Stimulated activated CD8-positive, alpha-beta memory T cell treated with anti-CD3 and anti-CD28 coated beads, Interleukin-4, amount 100 ng/mL, for 48 hours (primary cell): ENCODE measurements at regions not wholly inside any gene's neighbourhood (a gene's known extent, or its start where the extent isn't known, plus 50 kb on each side); places are given as distances from the start of the nearest gene placed in this dataset.

Experiments
- DNase-seq: peaks from one replicate; pipeline ENCODE4 v3.0.0-alpha.2; 2020

- no peak for DNase-seq
Observed at GRCh38 chrX:14124562-14124961, 94.9 kb upstream of the GEMIN8 start.

- peak; percentile 33 for DNase-seq
Observed at GRCh38 chrX:14095702-14096101, 66.0 kb upstream of the GEMIN8 start.

GRCh38 chrX:14094191-14094590, 64.5 kb upstream of the GEMIN8 start:
- no peak for DNase-seq

- DNase-seq: no peak
Observed at GRCh38 chrX:14084466-14084865, 54.8 kb upstream of the GEMIN8 start.

- DNase-seq: no peak
Observed at GRCh38 chrX:14083783-14084182, 54.1 kb upstream of the GEMIN8 start.

- no peak for DNase-seq
Observed at GRCh38 chrX:14079891-14080430, 50.3 kb upstream of the GEMIN8 start.
